ENCODE measurements at regions not wholly inside any gene's neighbourhood (a gene's known extent, or its start where the extent isn't known, plus 50 kb on each side); places are given as distances from the start of the nearest gene placed in this dataset.

- Histone ChIP-seq H2AFZ (ENCODE audit: low read length) (no peak overlapping the region), H3K9me3 (ENCODE audit: low read length) (no peaks in the 10 kb centered on the region), H3K36me3 (replicated peaks in 1 of 2; ENCODE audit: control insufficient read depth in 1 of 2, insufficient read depth in 2 of 2, low read length in 2 of 2) (no peaks in the 10 kb centered on the region), H4K20me1 (ENCODE audit: insufficient read depth, low read length) (no peaks in the 10 kb centered on the region), H3K4me1 (ENCODE audit: insufficient read depth, low read length) (peaks cover 68% of the 10 kb centered on the region), H3K27me3 (ENCODE audit: control insufficient read depth in 1 of 2, insufficient read depth in 2 of 2, low read length in 2 of 2) (no peaks in the 10 kb centered on the region), H3K4me2 (ENCODE audit: low read depth, low read length) (no peak overlapping the region), H3K4me3 (replicated peaks in 1 of 3; ENCODE audit: insufficient read depth in 1 of 3, low read depth in 2 of 3, low read length in 3 of 3) (no peak overlapping the region), H3K9ac (ENCODE audit: insufficient read depth, low read depth, low read length) (no peak overlapping the region), H3K79me2 (ENCODE audit: insufficient read depth, low read length) (no peaks in the 10 kb centered on the region), H3K27ac (ENCODE audit: extremely low read length, insufficient read depth, low read length) (no peak overlapping the region)
- POLR2A ChIA-PET = no interaction called here
- intact Hi-C loops (cut with micrococcal nuclease; ENCODE audit: unreplicated experiment) (loop anchor here (5.0 kb wide), 1 partner anchor 41 kb away; no protein-coding TSS in a partner anchor), in situ Hi-C loops (cut with HindIII; ENCODE audit: extremely low pct_ligation_motif_present, low pct_unique_long_range_greater_than_20kb) (no loop called here)
- DNase-seq (ENCODE audit: low spot score) = no peak
- no peak for FAIRE-seq
- CTCF ChIA-PET (ENCODE audit: low intra/inter-chr PET ratio, low total read pairs) = no interaction called here
- BruUV-seq (replicated peaks) = no TSS peak
- ATAC-seq = peak; percentile 46; the same call in 1 of the 3 replicates
- 89% methylated on average over 7 of the region's 7 CpGs for WGBS (ENCODE audit: low lambda C conversion rate)
- TF ChIP-seq, protein P1, sequence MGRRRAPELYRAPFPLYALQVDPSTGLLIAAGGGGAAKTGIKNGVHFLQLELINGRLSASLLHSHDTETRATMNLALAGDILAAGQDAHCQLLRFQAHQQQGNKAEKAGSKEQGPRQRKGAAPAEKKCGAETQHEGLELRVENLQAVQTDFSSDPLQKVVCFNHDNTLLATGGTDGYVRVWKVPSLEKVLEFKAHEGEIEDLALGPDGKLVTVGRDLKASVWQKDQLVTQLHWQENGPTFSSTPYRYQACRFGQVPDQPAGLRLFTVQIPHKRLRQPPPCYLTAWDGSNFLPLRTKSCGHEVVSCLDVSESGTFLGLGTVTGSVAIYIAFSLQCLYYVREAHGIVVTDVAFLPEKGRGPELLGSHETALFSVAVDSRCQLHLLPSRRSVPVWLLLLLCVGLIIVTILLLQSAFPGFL (CRISPR knock-in tag; IDR thresholded peaks at IDR 0.05) = no peak
- TF ChIP-seq FOSL2 (CRISPR knock-in tag; IDR thresholded peaks at IDR 0.05) = peak; percentile 74
- TF ChIP-seq ZNF674 (CRISPR knock-in tag; IDR thresholded peaks at IDR 0.05; ENCODE audit: low read depth) = no peak
- peak; percentile 36; the same call in 1 of the 2 replicates for TF ChIP-seq HOMEZ (CRISPR knock-in tag; IDR thresholded peaks at IDR 0.05; ENCODE audit: low read depth)
- 0 out of 2 replicates have a peak, but pooled peaks have one; percentile 17 for TF ChIP-seq ZBTB4 (CRISPR knock-in tag; IDR thresholded peaks at IDR 0.05; ENCODE audit: borderline replicate concordance)
- TF ChIP-seq PRPF4 (IDR thresholded peaks at IDR 0.05; ENCODE audit: low read depth, low read length, poor library complexity, severe bottlenecking) = peak; percentile 7
- no peak for TF ChIP-seq EP300 (IDR thresholded peaks at IDR 0.05; ENCODE audit: low read depth in 2 of 2, low read length in 2 of 2)
- TF ChIP-seq EP300 (CRISPR knock-in tag; IDR thresholded peaks at IDR 0.05; ENCODE audit: borderline replicate concordance) = no peak
- TF ChIP-seq SP4 (CRISPR knock-in tag; IDR thresholded peaks at IDR 0.05) = no peak
- TF ChIP-seq ZBTB38 (CRISPR knock-in tag; IDR thresholded peaks at IDR 0.05) = 0 out of 2 replicates have a peak, but pooled peaks have one; percentile 37
- TF ChIP-seq RAD21 (CRISPR knock-in tag; IDR thresholded peaks at IDR 0.05) = no peak
- TF ChIP-seq SALL2 (CRISPR knock-in tag; IDR thresholded peaks at IDR 0.05) = no peak
- 0 out of 2 replicates have a peak, but pooled peaks have one; percentile 14 for TF ChIP-seq GATAD1 (CRISPR knock-in tag; IDR thresholded peaks at IDR 0.05)
Observed at GRCh38 chr4:186808630-186809018, 85.0 kb upstream of the FAT1 start.
